HCT116 (cell line): ENCODE measurements at regions not wholly inside any gene's neighbourhood (a gene's known extent, or its start where the extent isn't known, plus 50 kb on each side); places are given as distances from the start of the nearest gene placed in this dataset.

Source experiments
- ATAC-seq: fragments of 200-7000 bp; cut with Tn5 transposase; 2 replicates; pipeline ENCODE4 v1.9.1; 2020; ENCODE audit warnings: mild to moderate bottlenecking, moderate library complexity
- BruUV-seq: library from RNA; stranded (reverse); fragments of 400-500 nt; replicated peaks from 2 replicates; lab custom pipeline; 2021; lab: Mats Ljungman, UMichigan
- CTCF ChIA-PET: fragments of 300-600 bp; sonication (Branson Sonifier 250); formaldehyde crosslinking; loops from one replicate; lab custom pipeline; 2021; ENCODE audit warnings: antibody characterized with exemption; lab: Charles Lee
- POLR2A ChIA-PET: fragments of 300-600, 350-600 bp; sonication (Branson Sonifier 250); formaldehyde crosslinking; loops from one replicate; lab custom pipeline; 2021; ENCODE audit warnings: antibody characterized with exemption; lab: Charles Lee
- RAD21 ChIA-PET, 2 experiments: fragments of 300-600 bp; sonication (Branson Sonifier 250); formaldehyde crosslinking; loops; one replicate each; lab custom pipeline; 2023; ENCODE audit warnings: low total read pairs in 2 of 2; ENCODE audit not compliant: uncharacterized antibody in 2 of 2, unreplicated experiment in 2 of 2, low non-redundant PET in 1 of 2; lab: Charles Lee
- DNase-seq: peaks from one replicate; pipeline ENCODE4 v3.0.0-alpha.2; 2010; ENCODE audit warnings: low read depth, low spot score
- H2AFZ ChIP-seq: fragments of 200-600 bp; shearing (Covaris generic), sonication (generic); 2 replicates; pipeline ENCODE4 v1.6.1; 2017; ENCODE audit warnings: low read depth, mixed run types, mixed read lengths, antibody characterized with exemption, low read length; ENCODE audit not compliant: poor library complexity, severe bottlenecking
- H3K27ac ChIP-seq: 2 replicates; pipeline ENCODE4 v1.5.1; 2012; ENCODE audit warnings: low read depth, low read length
- H3K27me3 ChIP-seq: fragments of 200-600 bp; sonication (generic); 2 replicates; pipeline ENCODE4 v1.6.1; 2016; ENCODE audit warnings: mixed run types, low read length, mixed read lengths; ENCODE audit not compliant: insufficient read depth
- H3K36me3 ChIP-seq, 2 experiments: fragments of 200-500 bp in 1 of 2; fragments of 200-600 bp in 1 of 2; sonication (Bioruptor generic) in 1 of 2; sonication (generic) in 1 of 2; 2 replicates each; pipeline versions ENCODE4 v1.5.1 to v1.6.1; 2014 to 2016; ENCODE audit warnings: low read length in 2 of 2, inconsistent platforms in 1 of 2, mixed read lengths in 1 of 2, mixed run types in 1 of 2; ENCODE audit not compliant: insufficient read depth in 2 of 2, control insufficient read depth in 1 of 2
- H3K4me1 ChIP-seq, 2 experiments: fragments of 200-600 bp in 1 of 2; sonication (generic) in 1 of 2; 2 replicates each; pipeline versions ENCODE4 v1.5.1 to v1.6.1; 2012 to 2017; ENCODE audit warnings: low read length in 2 of 2, inconsistent platforms in 1 of 2, mild to moderate bottlenecking in 1 of 2, mixed read lengths in 1 of 2, mixed run types in 1 of 2, moderate library complexity in 1 of 2; ENCODE audit not compliant: insufficient read depth in 2 of 2, control insufficient read depth in 1 of 2
- H3K4me2 ChIP-seq: fragments of 200-600 bp; sonication (generic); 2 replicates; pipeline ENCODE4 v1.6.1; 2017; ENCODE audit warnings: mixed run types, low read length, mixed read lengths
- H3K4me3 ChIP-seq, 2 experiments: fragments of 200-600 bp in 1 of 2; sonication (generic) in 1 of 2; replicated peaks in 1 of 2; 2 replicates each; pipeline ENCODE4 v1.5.1; 2011 to 2016; ENCODE audit warnings: low read length in 2 of 2, control low read depth in 1 of 2, low read depth in 1 of 2, mild to moderate bottlenecking in 1 of 2, mixed read lengths in 1 of 2, mixed run types in 1 of 2
- H3K79me2 ChIP-seq: fragments of 200-600 bp; sonication (generic); 2 replicates; pipeline ENCODE4 v1.6.1; 2017; ENCODE audit warnings: mild to moderate bottlenecking, mixed run types, low read length, moderate library complexity, mixed read lengths; ENCODE audit not compliant: insufficient read depth
- H3K9ac ChIP-seq: fragments of 200-600 bp; sonication (generic); 2 replicates; pipeline ENCODE4 v1.6.1; 2016; ENCODE audit warnings: low read length, mixed read lengths
- H3K9me2 ChIP-seq: fragments of 200-600 bp; sonication (generic), shearing (Covaris generic); 2 replicates; pipeline ENCODE4 v1.6.1; 2017; ENCODE audit warnings: mixed run types, mild to moderate bottlenecking, moderate library complexity; ENCODE audit not compliant: insufficient read depth
- H3K9me3 ChIP-seq, 2 experiments: fragments of 200-500 bp in 1 of 2; fragments of 200-600 bp in 1 of 2; sonication (Bioruptor generic) in 1 of 2; sonication (generic) in 1 of 2; 2 replicates each; pipeline ENCODE4 v1.6.1; 2014 to 2017; ENCODE audit warnings: low read length in 2 of 2, mixed read lengths in 2 of 2, inconsistent platforms in 1 of 2, low read depth in 1 of 2, mild to moderate bottlenecking in 1 of 2, mixed run types in 1 of 2, moderate library complexity in 1 of 2; ENCODE audit not compliant: control insufficient read depth in 1 of 2, insufficient read depth in 1 of 2
- H4K20me1 ChIP-seq: fragments of 200-600 bp; sonication (generic), shearing (Covaris generic); 2 replicates; pipeline ENCODE4 v1.6.1; 2017; ENCODE audit warnings: mixed run types, mild to moderate bottlenecking, moderate library complexity; ENCODE audit not compliant: insufficient read depth
- CBX3 ChIP-seq: IDR thresholded peaks from 2 replicates; pipeline ENCODE4 v1.6.1; 2012; ENCODE audit warnings: low read depth
- CEBPB ChIP-seq: IDR thresholded peaks from 2 replicates; pipeline ENCODE4 v1.6.1; 2012; ENCODE audit warnings: low read depth
- CTCF ChIP-seq, 3 experiments: fragments of 200-600 bp in 1 of 3; sonication (generic) in 1 of 3; IDR thresholded peaks in 2 of 3; conservative IDR thresholded peaks in 1 of 3; 2 replicates each; pipeline ENCODE4 v1.5.1; 2012 to 2017; ENCODE audit warnings: low read depth in 2 of 3, low read length in 2 of 3, antibody characterized with exemption in 1 of 3, borderline replicate concordance in 1 of 3, control low read depth in 1 of 3, mild to moderate bottlenecking in 1 of 3, mixed read lengths in 1 of 3, mixed run types in 1 of 3, moderate library complexity in 1 of 3; ENCODE audit not compliant: insufficient read depth in 1 of 3
- EGR1 ChIP-seq: IDR thresholded peaks from 2 replicates; pipeline ENCODE4 v1.6.1; 2012; ENCODE audit warnings: low read depth
- ELF1 ChIP-seq: IDR thresholded peaks from 2 replicates; pipeline ENCODE4 v1.6.1; 2012; ENCODE audit warnings: low read depth, borderline replicate concordance
- EZH2 ChIP-seq: fragments of 200-600 bp; sonication (generic); IDR thresholded peaks from 2 replicates; pipeline ENCODE4 v1.6.1; 2017; ENCODE audit warnings: antibody characterized with exemption, mixed run types
- EZH2phosphoT487 ChIP-seq: fragments of 200-600 bp; IDR thresholded peaks from 2 replicates; pipeline ENCODE4 v1.6.1; 2018; ENCODE audit warnings: antibody characterized with exemption, borderline replicate concordance
- FOSL1 ChIP-seq: IDR thresholded peaks from 2 replicates; pipeline ENCODE4 v1.6.1; 2012; ENCODE audit warnings: low read depth
- JUND ChIP-seq: IDR thresholded peaks from 2 replicates; pipeline ENCODE4 v1.6.1; 2012
- MAX ChIP-seq: IDR thresholded peaks from 2 replicates; pipeline ENCODE4 v1.6.1; 2012
- POLR2A ChIP-seq: IDR thresholded peaks from 2 replicates; pipeline ENCODE4 v1.7.0; 2011; ENCODE audit warnings: borderline replicate concordance; ENCODE audit not compliant: insufficient read depth, insufficient read length; ENCODE audit errors: extremely low read depth
- POLR2AphosphoS5 ChIP-seq: IDR thresholded peaks from 2 replicates; pipeline ENCODE4 v1.6.1; 2011; ENCODE audit warnings: mild to moderate bottlenecking, low read depth, low read length, moderate library complexity
- REST ChIP-seq: IDR thresholded peaks from 2 replicates; pipeline ENCODE4 v1.6.1; 2012; ENCODE audit warnings: low read depth
- SIN3A ChIP-seq: IDR thresholded peaks from 2 replicates; pipeline ENCODE4 v1.6.1; 2012; ENCODE audit warnings: low read depth
- SP1 ChIP-seq: IDR thresholded peaks from 2 replicates; pipeline ENCODE4 v1.6.1; 2012; ENCODE audit warnings: low read depth
- SRF ChIP-seq: IDR thresholded peaks from 2 replicates; pipeline ENCODE4 v1.6.1; 2012; ENCODE audit warnings: low read depth
- TCF7L2 ChIP-seq: IDR thresholded peaks from 2 replicates; pipeline ENCODE4 v1.7.0; 2011; ENCODE audit warnings: borderline replicate concordance, inconsistent platforms; ENCODE audit not compliant: insufficient read depth, insufficient read length; ENCODE audit errors: extremely low read depth
- ZBTB33 ChIP-seq: IDR thresholded peaks from 2 replicates; pipeline ENCODE4 v1.6.1; 2011; ENCODE audit warnings: mild to moderate bottlenecking, low read length, moderate library complexity; ENCODE audit not compliant: insufficient replicate concordance; ENCODE audit errors: extremely low read depth
- ZFX ChIP-seq: fragments of 450-650 bp; IDR thresholded peaks from 2 replicates; pipeline ENCODE4 v1.6.1; 2017
- ZNF274 ChIP-seq: fragments of 200-500 bp; sonication (Bioruptor generic); IDR thresholded peaks from 2 replicates; pipeline ENCODE4 v1.6.1; 2014; ENCODE audit warnings: mild to moderate bottlenecking, low read depth, low read length, inconsistent platforms
- intact Hi-C: fragments of 100-400 bp; cut with micrococcal nuclease; formaldehyde crosslinking; loops from 2 replicates; pipeline ENCODE4 v1.10.0; 2022

GRCh38 chr17:62303476-62303875, 76.9 kb upstream of the EFCAB3 start:
- BruUV-seq: no TSS peak
- H3K27ac ChIP-seq: no peak overlapping the region
- TF ChIP-seq EZH2phosphoT487 (no peak), EGR1 (no peak), ZBTB33 (no peak), REST (no peak), SIN3A (no peak), FOSL1 (no peak), MAX (no peak), TCF7L2 (no peak), SP1 (no peak), ZNF274 (no peak), CBX3 (no peak), ZFX (no peak), POLR2A (no peak), POLR2AphosphoS5 (no peak), ELF1 (no peak), SRF (no peak), CEBPB (no peak), EZH2 (no peak), JUND (no peak), CTCF (IDR thresholded peaks at IDR 0.05 in 2 of 3, conservative IDR thresholded peaks at IDR 0.05 in 1 of 3; ENCODE audit: borderline replicate concordance in 1 of 3, insufficient read depth in 1 of 3, low read depth in 2 of 3, low read length in 2 of 3) (no peak)
- no peaks in the 10 kb centered on the region for H3K4me1 ChIP-seq
- ChIA-PET POLR2A (no interaction called here), CTCF (no interaction called here), RAD21 (no interaction called here)
- no peaks in the 10 kb centered on the region for H3K9me3 ChIP-seq
- no peaks in the 10 kb centered on the region for H3K36me3 ChIP-seq
- no peak overlapping the region for H2AFZ ChIP-seq
- intact Hi-C loops: loop anchor here (10.0 kb wide), 1 partner anchor 69 kb away; no protein-coding TSS in a partner anchor
- H3K27me3 ChIP-seq: no peaks in the 10 kb centered on the region
- no peak overlapping the region for H3K9ac ChIP-seq
- no peak overlapping the region for H3K4me3 ChIP-seq
- H3K4me2 ChIP-seq: no peak overlapping the region
- ATAC-seq (no peak), DNase-seq (no peak)
- H4K20me1 ChIP-seq: no peaks in the 10 kb centered on the region
- no peaks in the 10 kb centered on the region for H3K9me2 ChIP-seq
- H3K79me2 ChIP-seq: no peaks in the 10 kb centered on the region
